Left renal pelvis (tissue), 4 donors: ENCODE measurements at regions not wholly inside any gene's neighbourhood (a gene's known extent, or its start where the extent isn't known, plus 50 kb on each side); places are given as distances from the start of the nearest gene placed in this dataset.
A peak's percentile ranks its signal among the peaks of the same experiment; 100 is the strongest.
"Not testable (repeated sequence)": the region's sequence is repeated elsewhere in the genome, so short reads cannot be mapped to it uniquely, and the experiment has no call there.

ENCODE experiments used
- DNase-seq, 4 donors: peaks; one replicate each; pipeline ENCODE4 v3.0.0-alpha.2; 2013; ENCODE audit warnings: low read depth in 4 of 4, low spot score in 3 of 4

DNA sequence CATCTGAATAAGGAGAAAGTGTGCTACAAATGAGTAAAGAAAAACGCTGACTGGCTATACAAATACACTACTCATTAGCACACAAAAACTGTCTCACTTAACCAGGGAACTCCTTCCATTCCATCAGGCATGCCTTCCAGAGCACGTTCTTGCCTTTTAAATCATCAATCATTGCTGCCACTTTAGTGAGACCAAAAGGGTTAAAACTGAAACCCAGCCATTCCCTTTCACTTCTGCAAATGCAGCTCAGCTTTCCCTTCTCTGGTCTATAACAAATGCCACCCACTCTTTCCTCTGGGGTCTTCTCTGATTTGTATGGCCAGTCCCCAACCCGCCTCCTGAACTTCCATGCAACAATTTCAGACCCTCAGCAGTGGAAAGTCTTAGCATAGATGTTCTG is 231.5 kb downstream of the TRIML1 start:
- DNase-seq, result no peak

DNA sequence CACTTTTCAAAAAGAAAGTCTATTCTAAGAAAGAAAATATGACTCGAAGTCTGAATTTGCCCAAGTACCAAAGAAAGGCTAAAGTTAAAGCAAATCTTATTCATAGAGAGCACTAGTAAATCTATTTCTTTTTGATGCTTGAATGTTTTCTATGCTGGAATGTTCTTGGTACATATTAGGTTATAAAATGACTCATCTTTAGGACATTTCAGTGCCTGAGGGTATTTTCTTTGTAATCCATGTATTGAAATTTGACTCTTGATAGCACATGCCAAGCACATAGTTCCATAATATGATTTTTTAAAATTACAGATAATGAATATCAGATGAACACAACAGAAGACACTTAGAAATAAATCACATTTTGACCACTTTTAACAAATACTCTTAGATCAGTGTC is 232.8 kb downstream of the TRIML1 start:
- DNase-seq, result no peak

DNA sequence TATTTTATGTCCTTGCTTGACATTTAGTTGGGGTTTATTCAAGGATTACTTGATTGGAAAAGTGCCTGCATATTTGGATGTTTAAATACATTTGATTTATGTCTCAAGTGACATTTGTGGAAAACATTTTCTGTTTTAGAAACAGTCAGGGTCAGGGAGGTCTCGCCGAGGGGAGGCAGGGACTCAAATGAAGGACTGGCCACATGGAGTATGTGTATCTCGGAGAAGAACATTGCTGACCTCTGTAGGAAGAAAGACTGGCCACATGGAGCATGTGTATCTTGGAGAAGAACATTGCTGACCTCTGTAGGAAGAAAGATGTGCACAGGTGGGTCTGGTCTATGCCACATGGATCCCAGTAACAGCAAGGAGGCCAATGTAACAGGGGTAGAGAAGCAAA is 233.6 kb downstream of the TRIML1 start:
- no peak for DNase-seq

DNA sequence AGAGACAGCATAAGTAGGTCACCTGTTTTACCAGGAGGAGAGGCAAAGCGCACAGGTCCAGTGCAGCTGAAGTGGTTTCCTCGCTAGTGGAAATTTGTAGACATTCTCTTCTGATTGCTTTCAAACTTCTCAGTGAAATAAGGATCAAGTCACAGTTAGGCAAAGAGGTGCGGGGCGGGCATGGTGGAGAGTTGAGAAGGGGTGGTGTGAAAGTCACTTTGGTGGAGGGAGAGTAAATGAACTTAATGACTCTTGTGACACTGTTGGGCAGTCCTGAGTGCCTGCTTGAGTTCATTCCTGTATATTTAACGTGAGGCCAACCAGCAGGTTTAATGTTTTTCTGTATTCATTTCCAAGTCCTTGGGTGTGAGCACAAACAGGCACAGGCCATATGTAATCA is 235.6 kb downstream of the TRIML1 start:
- DNase-seq, result no peak

DNA sequence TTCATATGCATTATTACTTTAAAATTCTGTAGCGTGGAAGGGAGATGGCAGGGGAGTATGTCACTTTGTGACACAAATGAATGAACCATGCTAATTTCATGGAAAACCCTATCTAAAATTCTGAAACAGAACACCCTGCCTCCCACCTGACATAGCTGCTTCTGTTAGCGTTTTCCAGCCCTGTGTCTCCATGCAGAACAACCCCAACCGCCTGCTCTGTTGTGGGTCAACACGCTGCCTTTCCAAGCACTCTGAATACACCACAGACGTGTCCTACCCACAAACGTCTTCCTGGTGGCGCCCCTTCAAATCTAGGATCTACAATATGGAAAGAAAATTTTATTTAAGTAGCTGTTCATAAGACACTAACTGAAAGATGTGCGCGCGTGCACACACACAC is 238.6 kb downstream of the TRIML1 start:
- no peak for DNase-seq

DNA sequence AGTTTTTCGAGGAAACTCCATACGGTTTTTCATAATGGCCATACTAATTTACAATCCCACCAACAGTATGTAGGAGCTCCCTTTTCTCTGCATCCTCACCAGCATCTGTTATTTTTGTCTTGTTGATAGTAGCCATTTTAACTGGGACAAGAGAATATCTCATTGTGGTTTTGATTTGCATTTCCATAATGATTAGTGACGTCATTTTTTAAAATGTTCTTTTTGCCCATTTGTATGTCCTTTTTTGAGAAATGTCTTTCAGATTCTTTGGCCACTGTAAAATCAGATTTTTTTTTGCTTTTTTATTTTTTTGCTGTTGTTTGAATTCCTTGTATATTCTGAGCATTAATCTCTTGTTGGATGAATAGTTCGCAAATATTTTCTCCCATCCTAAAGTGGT is 243.9 kb downstream of the TRIML1 start:
- no peak for DNase-seq

DNA sequence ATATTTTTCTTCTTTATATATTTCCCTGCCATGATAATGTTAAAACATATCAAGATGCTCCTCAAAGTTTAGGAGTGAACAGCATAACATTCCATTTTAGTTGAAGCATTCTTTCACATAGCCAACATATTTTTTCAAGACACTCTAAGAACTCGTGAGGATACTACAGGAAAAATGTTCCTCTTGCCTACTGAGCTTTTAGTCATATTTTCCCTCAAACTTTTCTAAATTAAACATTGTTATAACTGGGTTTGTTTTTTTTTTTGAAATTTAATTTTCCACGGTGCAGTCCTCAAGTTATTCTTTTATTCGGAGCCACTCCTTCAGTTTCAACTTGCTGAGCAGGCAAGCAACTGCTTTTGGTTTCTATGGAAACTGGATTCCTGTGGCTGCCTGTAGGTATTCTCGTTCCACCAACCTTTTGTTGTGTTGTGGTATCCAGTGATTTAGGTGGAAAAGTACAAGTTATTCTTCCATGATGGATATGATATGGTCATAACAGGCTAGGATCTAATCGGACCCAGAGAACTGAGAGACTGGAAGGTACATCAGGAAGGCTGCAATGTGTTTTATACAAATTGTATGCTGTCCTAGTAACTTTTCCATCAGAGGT is 248.0 kb downstream of the TRIML1 start:
- DNase-seq, result no peak

DNA sequence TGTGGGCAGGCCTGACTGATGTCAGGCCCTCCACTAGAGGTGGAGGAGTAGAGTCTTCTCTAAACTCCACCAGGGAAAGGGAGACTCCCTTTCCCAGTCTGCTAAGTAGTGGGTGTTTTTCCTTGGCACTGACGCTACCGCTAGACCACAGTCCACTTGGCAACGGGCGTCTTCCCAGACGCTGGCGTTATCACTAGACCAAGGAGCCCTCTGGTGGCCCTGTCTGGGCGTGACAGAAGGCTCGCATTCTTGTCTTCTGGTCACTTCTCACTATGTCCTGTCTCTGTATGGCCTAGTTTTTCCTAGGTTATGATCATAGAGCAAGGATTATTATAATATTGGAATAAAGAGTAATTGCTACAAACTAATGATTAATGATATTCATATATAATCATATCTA is 252.1 kb downstream of the TRIML1 start:
- not testable (repeated sequence) for DNase-seq

DNA sequence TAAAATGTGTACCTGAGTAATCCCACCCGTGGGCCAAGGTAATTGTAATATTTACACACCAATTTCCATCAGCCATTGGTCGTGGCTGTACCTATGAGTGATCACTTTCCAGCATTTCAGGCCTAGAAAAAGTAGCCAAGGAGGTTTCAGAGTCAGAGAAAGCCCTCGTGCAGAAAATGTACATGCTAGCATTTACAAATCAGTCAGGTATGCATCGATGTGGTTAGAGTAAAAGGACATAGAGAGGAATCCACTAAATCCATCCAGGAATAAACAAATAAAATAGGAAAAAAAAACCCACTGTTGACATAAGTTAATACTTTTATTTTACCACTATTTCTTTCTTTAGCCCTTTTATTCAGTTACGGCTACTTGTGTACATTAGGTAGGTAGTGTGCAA is 256.8 kb downstream of the TRIML1 start:
- no peak for DNase-seq

DNA sequence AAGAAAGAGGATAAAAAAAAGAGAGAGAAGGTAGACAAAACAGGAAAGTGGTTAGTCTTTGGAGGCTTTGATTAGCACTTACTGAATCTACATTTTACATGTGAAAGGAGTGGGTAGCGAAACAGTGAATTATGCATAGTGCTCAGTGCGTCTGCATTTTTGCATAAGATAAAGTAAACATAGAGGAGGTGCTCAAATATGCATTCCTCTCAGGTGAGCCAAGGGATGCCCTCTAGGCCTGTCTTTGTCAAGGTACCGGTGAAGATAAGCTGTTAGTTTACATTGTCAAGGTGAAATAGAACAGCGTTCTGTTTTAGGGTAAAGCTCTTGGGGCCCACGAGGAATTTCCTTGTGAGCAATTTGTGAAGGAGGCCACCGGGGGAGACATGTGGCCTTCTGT is 260.6 kb downstream of the TRIML1 start:
- DNase-seq, result no peak

DNA sequence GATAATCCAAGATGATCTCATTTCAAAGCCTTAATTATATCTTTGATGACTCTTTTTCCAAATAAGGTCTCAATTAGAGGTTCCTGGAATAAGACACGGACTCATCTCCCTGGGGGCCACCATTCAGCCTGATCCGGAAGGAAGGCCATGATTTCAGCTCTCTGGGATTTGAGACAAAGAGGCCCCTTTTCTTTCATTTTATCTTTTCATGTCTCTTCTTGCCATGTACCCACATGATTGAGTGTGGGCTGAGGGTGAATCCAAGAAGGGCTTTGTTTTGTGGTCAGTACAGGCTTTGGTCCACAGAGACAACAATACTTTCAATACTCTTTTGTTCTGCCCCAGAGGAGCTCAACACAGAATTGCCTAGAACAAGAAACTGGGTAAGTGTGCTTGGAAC is 261.2 kb downstream of the TRIML1 start:
- DNase-seq, result no peak

DNA sequence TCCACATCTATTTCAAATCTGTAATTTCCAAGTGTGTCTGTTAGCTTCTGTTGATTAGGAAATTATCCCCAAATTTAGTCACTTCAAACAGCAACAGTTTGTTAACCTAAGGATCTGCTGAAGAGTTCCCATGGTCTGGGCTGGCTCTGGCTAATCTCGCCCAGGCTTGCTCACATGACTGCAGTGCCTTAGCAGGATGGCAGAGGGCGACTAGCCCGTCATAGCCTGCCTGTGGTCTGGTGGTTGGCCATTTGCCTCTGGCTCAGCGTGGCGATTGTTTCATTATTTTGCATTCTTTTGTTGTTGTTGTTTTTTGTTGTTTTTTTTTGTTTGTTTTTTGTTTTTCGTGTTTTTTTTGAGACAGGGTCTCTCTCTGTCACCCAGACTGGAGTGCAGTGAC is 264.0 kb downstream of the TRIML1 start:
- DNase-seq, result no peak

DNA sequence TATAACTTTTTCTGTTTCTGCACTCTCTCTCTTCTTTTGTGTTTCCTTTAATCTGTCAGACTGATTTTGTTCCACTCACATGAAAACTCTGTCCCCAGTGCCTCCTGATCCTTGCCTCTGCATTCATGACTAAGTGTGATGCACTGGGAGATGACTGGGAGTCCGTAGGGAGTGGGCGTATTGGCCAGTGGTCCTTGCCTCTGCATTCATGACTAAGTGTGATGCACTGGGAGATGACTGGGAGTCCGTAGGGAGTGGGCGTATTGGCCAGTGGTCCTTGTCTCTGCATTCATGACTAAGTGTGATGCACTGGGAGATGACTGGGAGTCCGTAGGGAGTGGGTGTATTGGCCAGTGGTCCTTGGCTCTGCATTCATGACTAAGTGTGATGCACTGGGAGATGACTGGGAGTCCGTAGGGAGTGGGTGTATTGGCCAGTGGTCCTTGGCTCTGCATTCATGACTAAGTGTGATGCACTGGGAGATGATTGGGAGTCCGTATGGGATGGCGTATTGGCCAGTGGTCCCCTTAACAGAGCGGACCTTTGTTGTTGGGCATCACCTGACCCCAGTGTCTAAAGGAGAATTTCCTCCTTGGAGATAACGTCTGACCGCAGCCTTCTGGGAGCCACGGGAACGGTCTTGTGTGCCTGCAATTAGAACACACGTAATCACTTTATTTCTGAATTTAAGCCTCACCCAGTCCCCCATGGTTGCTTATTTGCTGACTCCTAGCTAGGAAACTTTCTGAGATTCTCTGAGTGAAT is 266.0 kb downstream of the TRIML1 start:
- not testable (repeated sequence) for DNase-seq

DNA sequence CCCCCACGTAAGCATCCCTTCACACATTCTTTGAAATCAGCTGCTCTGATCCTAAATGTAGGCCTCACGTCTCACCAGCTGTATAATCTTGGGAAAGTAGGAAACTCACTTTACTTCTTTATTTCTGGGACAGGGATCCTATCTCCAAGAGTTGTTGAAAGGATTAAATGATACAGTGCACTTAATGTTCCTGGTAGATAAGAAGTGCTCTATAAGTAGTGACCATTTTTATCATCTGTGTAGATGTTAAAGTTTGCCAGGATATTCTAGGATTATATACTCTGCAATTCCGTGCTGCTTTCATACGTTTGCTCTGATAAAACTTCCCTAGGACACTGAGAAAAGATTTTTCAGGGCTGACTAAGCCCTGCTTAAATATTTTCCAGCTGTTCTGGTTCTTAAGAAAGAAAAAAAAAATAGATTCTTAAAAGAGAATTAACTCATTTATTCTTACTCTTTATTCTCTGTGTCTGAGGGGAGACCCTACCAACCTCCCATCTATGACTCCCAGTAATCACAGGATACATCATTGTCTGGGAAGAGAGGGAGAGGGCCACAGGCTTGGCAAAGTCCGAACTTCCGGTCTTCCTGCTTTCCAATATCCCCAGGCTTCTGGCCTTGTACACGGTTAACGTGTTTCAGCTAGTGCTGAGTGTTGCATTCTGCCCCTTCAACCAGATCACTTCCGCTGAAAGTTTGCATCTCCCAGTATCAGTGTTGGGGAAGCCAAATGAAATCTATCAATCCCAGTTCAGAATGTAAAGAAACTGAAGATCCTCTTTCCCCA is 269.2 kb downstream of the TRIML1 start:
- DNase-seq, result no peak

DNA sequence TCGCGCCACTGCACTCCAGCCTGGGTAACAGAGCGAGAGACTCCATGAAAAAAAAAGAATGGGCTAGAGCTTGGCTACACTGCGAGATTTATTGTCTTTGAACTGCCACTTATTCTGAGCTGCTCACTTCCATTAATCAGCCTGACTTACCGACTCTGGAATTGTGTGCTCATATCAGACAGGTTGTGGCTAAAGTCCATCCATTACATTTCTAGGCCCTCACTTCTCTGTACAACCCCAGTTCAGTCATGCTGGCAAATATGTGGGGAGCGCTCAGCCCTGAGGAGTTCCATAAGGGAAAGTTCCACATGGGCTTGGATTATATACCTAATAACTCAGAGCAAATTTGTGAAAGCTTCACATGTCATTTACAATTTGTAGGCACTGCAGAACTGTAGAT is 270.6 kb downstream of the TRIML1 start:
- DNase-seq, result no peak

DNA sequence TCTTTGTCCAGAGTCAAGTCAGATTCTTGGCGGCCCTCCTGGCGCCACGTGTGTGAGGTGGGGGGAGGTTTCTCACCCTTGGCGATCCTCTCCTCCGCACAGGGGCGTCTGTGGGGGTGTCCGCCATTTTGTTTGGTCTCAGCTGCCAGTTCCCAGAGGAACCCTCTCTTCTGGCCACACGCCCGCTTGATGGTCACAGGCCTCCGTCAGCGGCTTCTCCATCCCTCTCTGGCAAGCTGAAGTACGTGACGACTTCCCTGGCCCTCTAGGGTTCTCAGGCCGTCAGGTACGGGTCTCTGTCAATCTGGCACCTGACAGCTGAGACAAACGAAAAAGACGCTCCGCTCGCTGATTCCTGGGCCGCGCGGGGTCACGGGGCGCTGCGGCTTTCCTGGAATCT is 272.6 kb downstream of the TRIML1 start:
- no peak for DNase-seq

DNA sequence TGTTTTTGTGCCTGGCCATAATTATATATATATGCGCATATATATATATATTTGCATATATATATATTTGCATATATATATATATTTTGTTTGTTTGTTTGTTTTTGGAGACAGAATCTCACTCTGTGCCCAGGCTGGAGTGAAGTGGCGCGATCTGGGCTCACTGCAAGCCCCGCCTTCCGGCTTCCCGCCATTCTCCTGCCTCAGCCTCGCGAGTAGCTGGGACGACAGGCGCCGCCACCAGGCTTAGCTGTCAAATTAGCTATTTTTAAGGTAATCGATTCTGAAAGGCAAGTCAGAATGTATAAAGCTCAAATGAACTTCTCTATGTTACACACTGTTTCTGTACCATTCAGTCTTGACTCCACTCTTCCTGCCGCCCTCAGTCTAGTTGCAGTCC is 273.3 kb downstream of the TRIML1 start:
- no peak for DNase-seq

DNA sequence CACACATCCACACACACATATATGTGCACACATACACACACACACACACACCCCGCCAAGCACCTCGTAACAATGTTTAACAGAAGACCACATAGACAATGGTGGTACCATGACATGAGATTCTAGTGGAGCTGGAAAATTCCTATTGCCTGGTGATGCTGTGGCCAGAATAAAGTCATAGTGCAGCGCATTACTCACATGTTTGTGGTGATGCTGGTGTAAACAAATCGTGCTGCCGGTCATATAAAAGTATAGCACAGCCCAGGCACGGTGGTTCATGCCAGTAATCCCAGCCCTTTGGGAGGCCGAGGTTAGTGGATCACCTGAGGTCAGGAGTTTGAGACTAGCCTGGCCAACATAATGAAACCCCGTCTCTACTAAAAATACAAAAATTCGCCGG is 275.2 kb downstream of the TRIML1 start:
- DNase-seq, result no peak

DNA sequence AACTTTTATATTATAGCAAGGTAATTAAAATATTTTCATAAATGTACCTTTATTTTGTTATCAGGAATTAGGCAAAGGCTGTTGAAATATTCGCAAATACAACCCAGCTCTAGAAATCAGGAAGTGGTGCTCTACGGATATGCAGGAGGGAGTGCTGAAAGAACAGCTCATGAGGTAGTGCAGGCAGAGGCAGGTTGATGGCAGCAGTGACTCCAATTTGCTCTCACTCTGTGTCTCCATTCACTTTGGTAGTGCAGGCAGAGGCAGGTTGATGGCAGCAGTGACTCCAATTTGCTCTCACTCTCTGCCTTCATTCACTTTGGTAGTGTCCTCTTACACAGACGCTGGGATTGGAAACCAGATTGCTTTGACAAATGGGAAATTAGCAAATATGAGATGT is 277.9 kb downstream of the TRIML1 start:
- DNase-seq, result peak in 2 of 4 donors; percentile 7 to 14

DNA sequence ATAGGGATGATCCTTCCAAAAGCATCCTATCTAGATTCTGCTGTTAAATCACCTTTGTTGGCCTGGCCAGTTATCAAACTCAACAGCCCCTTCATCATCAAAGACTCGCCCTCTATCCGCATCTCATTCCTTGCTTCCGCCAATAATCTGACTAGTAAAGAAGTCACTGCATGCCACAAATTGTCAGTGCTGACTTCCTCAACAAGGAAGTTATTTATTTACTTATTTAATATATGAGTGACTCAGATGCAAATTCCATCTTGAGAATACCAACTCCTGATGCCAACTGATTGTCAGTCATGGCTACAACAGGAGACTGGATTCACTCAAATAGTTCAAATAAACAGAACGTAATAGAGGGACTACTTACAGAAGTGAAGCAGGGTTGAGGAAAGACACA is 283.8 kb downstream of the TRIML1 start:
- no peak for DNase-seq

DNA sequence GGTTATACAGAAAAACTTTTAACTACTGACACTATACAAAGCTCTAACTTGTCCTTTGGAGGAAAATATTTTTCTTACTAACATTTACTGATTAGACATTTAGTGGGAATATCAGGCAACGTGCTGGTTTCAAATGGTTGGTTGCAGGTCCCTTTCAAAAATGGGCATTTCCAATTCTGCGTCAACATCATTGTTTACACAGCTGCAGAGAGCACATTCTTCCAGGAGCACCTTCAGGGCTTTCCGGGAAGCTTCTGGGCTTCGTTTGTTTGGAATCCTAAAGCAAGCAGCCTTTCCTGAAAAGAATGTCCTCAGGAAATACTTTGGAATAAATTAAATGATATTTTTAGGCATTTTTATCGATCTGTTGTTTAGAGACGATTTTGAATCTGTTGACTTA is 289.7 kb downstream of the TRIML1 start:
- DNase-seq, result no peak

DNA sequence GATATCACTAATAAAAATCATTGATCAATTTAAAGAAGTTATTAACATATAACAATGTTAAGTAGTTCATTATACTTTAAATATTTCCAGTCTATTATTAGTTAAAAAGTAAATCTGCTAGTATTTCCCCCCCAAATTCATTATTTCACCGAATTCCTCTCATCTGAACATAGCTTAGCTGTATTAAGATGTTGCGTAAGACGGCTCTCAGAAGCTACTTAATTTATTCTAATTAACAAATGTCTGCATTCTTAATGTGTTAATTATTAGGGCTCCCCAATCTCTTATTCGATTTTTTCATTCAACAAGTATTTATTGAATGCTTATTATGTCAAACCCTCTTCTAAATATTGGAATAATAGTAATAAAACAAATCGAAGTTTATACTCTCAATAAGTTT is 290.7 kb downstream of the TRIML1 start:
- DNase-seq, result no peak
